ENCODE measurements at regions not wholly inside any gene's neighbourhood (a gene's known extent, or its start where the extent isn't known, plus 50 kb on each side); places are given as distances from the start of the nearest gene placed in this dataset.
"Not testable (repeated sequence)": the region's sequence is repeated elsewhere in the genome, so short reads cannot be mapped to it uniquely, and the experiment has no call there.

DNA sequence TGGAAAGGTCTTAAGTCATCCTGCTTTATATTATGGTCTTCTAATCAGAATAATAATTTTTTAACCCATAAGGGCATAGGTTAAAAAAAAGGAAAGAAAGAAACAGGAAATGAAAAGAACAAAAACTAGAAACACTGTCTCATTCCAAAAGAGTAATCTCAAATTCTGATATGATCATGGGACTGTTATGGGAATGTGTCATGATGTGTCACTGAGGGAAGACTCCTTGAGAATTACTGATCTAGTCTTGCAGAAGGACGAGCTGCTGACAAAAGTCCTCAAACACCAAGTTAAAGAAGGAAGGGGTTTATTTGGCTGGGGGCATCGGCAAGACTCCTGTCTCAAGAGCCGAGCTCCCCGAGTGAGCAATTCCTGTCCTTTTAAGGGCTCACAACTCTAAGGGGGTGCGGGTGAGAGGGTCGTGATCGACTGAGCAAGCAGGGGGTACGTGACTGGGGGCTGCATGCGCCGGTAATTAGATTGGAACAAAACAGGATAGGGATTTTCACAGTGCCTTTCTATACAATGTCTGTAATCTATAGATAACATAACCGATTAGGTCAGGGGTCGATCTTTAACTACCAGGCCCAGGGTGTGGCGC, 108.3 kb upstream of the FOXN2 start:
- TF ChIP-seq, protein P1, sequence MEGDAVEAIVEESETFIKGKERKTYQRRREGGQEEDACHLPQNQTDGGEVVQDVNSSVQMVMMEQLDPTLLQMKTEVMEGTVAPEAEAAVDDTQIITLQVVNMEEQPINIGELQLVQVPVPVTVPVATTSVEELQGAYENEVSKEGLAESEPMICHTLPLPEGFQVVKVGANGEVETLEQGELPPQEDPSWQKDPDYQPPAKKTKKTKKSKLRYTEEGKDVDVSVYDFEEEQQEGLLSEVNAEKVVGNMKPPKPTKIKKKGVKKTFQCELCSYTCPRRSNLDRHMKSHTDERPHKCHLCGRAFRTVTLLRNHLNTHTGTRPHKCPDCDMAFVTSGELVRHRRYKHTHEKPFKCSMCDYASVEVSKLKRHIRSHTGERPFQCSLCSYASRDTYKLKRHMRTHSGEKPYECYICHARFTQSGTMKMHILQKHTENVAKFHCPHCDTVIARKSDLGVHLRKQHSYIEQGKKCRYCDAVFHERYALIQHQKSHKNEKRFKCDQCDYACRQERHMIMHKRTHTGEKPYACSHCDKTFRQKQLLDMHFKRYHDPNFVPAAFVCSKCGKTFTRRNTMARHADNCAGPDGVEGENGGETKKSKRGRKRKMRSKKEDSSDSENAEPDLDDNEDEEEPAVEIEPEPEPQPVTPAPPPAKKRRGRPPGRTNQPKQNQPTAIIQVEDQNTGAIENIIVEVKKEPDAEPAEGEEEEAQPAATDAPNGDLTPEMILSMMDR (IDR thresholded peaks at IDR 0.05; ENCODE audit: insufficient read depth, low read length) = not testable (repeated sequence)
- not testable (repeated sequence) for TF ChIP-seq POLR2AphosphoS5 (IDR thresholded peaks at IDR 0.05; ENCODE audit: low read depth)
- TF ChIP-seq, protein P2, sequence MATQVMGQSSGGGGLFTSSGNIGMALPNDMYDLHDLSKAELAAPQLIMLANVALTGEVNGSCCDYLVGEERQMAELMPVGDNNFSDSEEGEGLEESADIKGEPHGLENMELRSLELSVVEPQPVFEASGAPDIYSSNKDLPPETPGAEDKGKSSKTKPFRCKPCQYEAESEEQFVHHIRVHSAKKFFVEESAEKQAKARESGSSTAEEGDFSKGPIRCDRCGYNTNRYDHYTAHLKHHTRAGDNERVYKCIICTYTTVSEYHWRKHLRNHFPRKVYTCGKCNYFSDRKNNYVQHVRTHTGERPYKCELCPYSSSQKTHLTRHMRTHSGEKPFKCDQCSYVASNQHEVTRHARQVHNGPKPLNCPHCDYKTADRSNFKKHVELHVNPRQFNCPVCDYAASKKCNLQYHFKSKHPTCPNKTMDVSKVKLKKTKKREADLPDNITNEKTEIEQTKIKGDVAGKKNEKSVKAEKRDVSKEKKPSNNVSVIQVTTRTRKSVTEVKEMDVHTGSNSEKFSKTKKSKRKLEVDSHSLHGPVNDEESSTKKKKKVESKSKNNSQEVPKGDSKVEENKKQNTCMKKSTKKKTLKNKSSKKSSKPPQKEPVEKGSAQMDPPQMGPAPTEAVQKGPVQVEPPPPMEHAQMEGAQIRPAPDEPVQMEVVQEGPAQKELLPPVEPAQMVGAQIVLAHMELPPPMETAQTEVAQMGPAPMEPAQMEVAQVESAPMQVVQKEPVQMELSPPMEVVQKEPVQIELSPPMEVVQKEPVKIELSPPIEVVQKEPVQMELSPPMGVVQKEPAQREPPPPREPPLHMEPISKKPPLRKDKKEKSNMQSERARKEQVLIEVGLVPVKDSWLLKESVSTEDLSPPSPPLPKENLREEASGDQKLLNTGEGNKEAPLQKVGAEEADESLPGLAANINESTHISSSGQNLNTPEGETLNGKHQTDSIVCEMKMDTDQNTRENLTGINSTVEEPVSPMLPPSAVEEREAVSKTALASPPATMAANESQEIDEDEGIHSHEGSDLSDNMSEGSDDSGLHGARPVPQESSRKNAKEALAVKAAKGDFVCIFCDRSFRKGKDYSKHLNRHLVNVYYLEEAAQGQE (IDR thresholded peaks at IDR 0.05; ENCODE audit: insufficient replicate concordance, low read depth) = not testable (repeated sequence)
